ENCODE measurements at regions not wholly inside any gene's neighbourhood (a gene's known extent, or its start where the extent isn't known, plus 50 kb on each side); places are given as distances from the start of the nearest gene placed in this dataset.

GRCh38 chr10:4061441-4061951, 276.5 kb upstream of the KLF6 start:
- DNase-seq, result no peak

GRCh38 chr10:4059471-4060138, 274.6 kb upstream of the KLF6 start:
- DNase-seq, result no peak

GRCh38 chr10:4058514-4059029, 273.6 kb upstream of the KLF6 start:
- no peak for DNase-seq

GRCh38 chr10:4057725-4058513, 272.9 kb upstream of the KLF6 start:
- no peak for DNase-seq

GRCh38 chr10:4057021-4057420, 272.0 kb upstream of the KLF6 start:
- no peak for DNase-seq

GRCh38 chr10:4054656-4055435, 269.8 kb upstream of the KLF6 start:
- no peak for DNase-seq

GRCh38 chr10:4053940-4054339, 268.9 kb upstream of the KLF6 start:
- DNase-seq, result no peak

- DNase-seq, result no peak
Observed at GRCh38 chr10:4051641-4052151, 266.7 kb upstream of the KLF6 start.

GRCh38 chr10:4051011-4051640, 266.1 kb upstream of the KLF6 start:
- DNase-seq, result no peak

- no peak for DNase-seq
Observed at GRCh38 chr10:4050061-4050460, 265.1 kb upstream of the KLF6 start.

GRCh38 chr10:4049348-4049747, 264.3 kb upstream of the KLF6 start:
- DNase-seq, result no peak

- DNase-seq, result no peak
Observed at GRCh38 chr10:4048236-4048864, 263.3 kb upstream of the KLF6 start.

GRCh38 chr10:4046712-4047354, 261.8 kb upstream of the KLF6 start:
- DNase-seq, result no peak

- DNase-seq, result no peak
Observed at GRCh38 chr10:4046030-4046429, 261.0 kb upstream of the KLF6 start.

GRCh38 chr10:4043897-4044665, 259.1 kb upstream of the KLF6 start:
- no peak for DNase-seq

- DNase-seq, result no peak
Observed at GRCh38 chr10:4041635-4042034, 256.6 kb upstream of the KLF6 start.

- DNase-seq, result no peak
Observed at GRCh38 chr10:4038000-4038399, 253.0 kb upstream of the KLF6 start.

- DNase-seq, result no peak
Observed at GRCh38 chr10:4035599-4035945, 250.6 kb upstream of the KLF6 start.

- DNase-seq, result no peak
Observed at GRCh38 chr10:4034907-4035598, 250.0 kb upstream of the KLF6 start.

GRCh38 chr10:4033341-4033896, 248.4 kb upstream of the KLF6 start:
- DNase-seq, result no peak
